CD4-positive, alpha-beta T cell treated with Interferon alpha-2 for 1 hour (primary cell): ENCODE measurements at regions not wholly inside any gene's neighbourhood (a gene's known extent, or its start where the extent isn't known, plus 50 kb on each side); places are given as distances from the start of the nearest gene placed in this dataset.

ENCODE experiments used
- DNase-seq, 2 donors: peaks; one replicate each; pipeline ENCODE4 v3.0.0-alpha.2; 2020 to 2022

DNA sequence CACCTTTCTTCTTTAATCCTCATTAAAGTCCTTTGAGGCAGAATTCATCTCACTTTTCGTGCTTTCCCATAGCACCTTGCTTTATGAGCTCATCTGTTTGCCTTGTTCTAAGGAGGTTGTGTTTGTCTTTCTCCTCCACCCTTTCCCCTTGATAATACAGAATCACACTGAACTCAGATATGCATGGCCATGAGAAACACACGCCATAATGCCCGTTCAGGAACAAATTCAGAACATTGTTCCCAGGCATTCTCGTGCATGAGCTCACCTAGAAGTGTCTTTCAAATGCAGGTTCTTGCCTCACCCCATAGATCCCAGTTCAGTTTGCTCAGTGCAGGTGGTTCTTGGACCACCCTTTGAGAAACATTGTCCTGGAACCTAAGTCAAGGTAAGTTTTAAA lies 71.1 kb downstream of the TMEM114 start:
- no peak for DNase-seq

- no peak for DNase-seq
Observed at GRCh38 chr16:8517280-8517679, 73.0 kb downstream of the TMEM114 start.

GRCh38 chr16:8516471-8516870 lies 73.8 kb downstream of the TMEM114 start:
- no peak for DNase-seq

GRCh38 chr16:8512941-8513624 lies 77.2 kb downstream of the TMEM114 start:
- no peak for DNase-seq

DNA sequence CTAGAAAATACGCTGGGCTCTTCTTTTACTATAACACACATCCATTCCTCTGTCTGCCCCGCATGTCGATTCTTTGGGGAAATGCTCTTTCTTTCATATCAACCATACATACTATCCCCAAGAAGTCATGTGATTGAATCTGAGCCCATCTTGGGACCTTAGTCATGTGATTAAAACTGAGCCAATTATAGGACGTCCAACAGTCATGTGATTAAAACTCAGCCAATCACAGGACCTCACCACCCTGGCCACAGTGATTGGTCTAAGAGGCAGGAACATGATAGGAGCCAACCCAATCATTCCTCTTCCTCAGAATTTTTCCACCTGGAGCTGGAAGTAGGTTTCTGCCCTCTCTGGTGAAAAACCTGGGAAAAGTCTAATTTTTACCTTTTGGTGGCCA lies 78.8 kb downstream of the TMEM114 start:
- no peak for DNase-seq

GRCh38 chr16:8510160-8510559 lies 80.2 kb downstream of the TMEM114 start:
- DNase-seq: no peak

DNA sequence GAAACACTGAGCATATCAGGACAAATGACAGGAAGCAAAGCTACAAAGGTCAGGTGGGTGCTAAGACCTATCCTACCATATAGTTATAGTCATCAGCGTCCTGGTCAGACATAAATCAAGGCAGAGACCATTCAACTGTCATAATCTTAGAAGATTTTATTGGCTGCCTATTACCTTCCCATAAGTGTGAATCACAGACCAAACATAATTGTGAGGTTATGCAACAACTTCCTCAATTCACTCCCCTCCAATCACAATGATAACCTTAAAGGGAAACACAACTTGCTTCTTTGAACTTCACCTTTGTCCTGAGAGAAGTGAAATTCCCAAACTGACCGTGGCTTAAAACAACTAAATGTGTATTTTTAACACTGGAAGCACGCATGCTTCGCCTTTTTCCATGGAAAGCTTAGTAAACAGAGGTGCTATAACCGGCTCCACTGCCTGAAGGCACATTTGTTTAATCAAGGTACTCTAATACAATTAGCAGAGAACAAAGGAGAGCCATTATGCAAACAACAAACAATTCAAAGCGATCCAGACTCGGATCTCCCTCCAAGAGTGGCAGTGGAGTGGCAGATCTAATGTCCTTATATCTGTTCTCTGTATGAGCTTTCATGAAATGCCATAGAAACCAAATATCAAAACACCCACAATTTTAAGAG lies 84.9 kb downstream of the TMEM114 start:
- no peak for DNase-seq

GRCh38 chr16:8502446-8502845 lies 87.9 kb downstream of the TMEM114 start:
- no peak for DNase-seq

- DNase-seq: no peak
Observed at GRCh38 chr16:8500351-8500750, 90.0 kb downstream of the TMEM114 start.

DNA sequence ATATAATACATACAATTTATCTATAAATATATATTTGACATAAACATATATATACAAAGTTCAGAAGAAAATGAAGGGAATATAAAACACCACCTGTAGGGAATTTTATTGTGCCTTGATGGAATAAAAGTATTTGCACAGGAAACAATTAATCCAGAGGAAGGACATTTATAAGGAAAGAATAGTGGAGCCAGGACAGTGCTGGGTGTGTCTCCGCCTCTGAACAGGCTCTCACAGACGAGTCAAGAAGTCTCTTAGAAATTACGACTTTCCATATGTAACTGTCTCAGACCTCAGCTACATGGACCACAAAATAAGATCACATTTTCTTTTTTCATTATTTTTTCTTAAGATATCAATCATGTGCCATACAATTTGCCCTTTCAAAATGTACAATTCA lies 93.9 kb downstream of the TMEM114 start:
- no peak for DNase-seq

DNA sequence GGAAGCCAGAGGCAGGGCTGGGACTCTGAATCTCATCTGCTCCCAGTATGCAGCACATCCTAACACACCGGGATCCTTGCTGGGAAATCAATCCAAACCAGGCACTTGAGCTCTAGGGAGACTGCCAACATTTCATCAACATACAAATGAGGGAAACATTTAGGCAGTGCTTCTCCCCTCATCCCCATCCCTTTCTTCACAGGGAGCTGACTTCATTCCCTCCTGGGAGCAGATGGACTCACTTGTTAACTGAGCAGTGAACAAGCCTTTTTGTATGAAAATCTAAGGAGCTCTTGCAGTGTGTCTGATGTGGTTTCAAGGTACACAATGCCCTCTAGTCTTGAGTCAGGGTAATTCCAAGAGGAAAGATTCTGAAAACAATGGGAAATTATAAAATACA lies 96.3 kb downstream of the TMEM114 start:
- no peak for DNase-seq

- no peak for DNase-seq
Observed at GRCh38 chr16:8492690-8493089, 97.6 kb downstream of the TMEM114 start.

- DNase-seq: no peak
Observed at GRCh38 chr16:8489580-8489979, 100.7 kb downstream of the TMEM114 start.

DNA sequence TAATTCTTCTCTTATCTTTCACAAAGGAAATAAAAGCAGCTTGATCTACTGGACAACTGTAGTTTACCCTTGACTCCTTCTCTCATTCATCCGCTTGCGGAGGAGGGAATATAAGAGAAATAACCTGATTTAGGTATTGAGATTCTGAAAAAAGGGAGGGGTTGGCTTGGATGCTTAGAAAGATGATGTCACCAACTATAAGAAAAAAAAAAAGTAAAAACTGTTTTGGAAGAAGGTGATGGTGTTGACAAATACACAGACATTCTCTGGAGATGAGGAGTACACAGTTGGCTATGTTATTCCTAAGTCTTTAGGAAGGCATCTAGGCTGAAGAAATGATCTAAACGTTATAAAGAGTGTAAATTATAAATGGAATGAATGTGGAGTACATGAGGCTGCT lies 103.3 kb downstream of the TMEM114 start:
- no peak for DNase-seq

GRCh38 chr16:8483396-8483795 lies 106.9 kb downstream of the TMEM114 start:
- DNase-seq: no peak

GRCh38 chr16:8481810-8482209 lies 108.5 kb downstream of the TMEM114 start:
- DNase-seq: no peak

DNA sequence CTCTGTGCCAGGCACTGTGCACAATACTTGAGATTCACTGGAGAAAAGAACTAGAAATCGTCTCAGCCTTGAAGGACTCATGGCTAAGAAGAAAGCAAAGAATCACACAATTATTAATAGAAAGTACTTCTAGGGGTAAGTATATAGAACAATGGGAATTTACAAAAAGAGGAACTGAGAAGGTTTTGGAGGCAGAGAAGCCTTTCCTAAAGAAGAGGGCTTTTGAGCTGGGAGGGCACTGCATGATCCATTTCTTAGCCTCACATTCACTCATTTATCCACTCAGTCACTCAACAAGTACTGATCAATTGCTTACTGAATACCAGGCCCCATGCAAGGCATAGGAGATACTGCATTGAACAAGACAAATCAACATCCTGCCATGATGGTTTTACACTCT lies 113.5 kb downstream of the TMEM114 start:
- no peak for DNase-seq

GRCh38 chr16:8474587-8474986 lies 115.7 kb downstream of the TMEM114 start:
- no peak for DNase-seq

- no peak for DNase-seq
Observed at GRCh38 chr16:8469102-8469778, 121.1 kb downstream of the TMEM114 start.

DNA sequence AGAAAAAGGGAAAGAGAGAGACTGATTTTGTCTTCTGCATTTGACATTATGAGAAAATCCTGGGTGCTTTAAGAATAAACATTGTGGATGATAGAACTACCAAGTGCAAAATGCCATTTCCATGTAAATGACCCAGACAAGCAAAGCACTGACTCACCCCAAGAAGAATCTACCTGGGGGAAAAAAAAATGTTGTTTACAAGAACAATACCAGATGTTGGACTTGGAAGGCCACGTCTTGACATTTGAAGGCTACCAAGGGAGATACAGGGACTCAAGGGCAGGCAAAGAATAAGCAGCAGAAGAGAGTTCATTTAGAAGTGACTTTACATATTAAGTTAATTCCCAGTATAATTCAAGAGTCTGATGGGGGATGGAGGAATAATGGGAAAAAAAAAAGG lies 125.3 kb downstream of the TMEM114 start:
- DNase-seq: no peak

- no peak for DNase-seq
Observed at GRCh38 chr16:8459085-8459733, 131.1 kb downstream of the TMEM114 start.

GRCh38 chr16:8458481-8459046 lies 131.7 kb downstream of the TMEM114 start:
- no peak for DNase-seq

GRCh38 chr16:8453359-8453758 lies 137.0 kb downstream of the TMEM114 start:
- DNase-seq: no peak
